GM12892 (cell line): ENCODE measurements at regions not wholly inside any gene's neighbourhood (a gene's known extent, or its start where the extent isn't known, plus 50 kb on each side); places are given as distances from the start of the nearest gene placed in this dataset.

Experiments
- POLR2A ChIP-seq: IDR thresholded peaks from 2 replicates; pipeline ENCODE4 v1.6.1; 2011; ENCODE audit warnings: low read depth, low read length, control low read depth
- POLR2AphosphoS5 ChIP-seq: IDR thresholded peaks from 2 replicates; pipeline ENCODE4 v1.6.1; 2011; ENCODE audit warnings: low read depth, low read length, control low read depth

GRCh38 chr22:47899894-47900293 lies 1137.4 kb downstream of the TBC1D22A start:
- no peak for TF ChIP-seq POLR2AphosphoS5
- TF ChIP-seq POLR2A: no peak
